Activated CD8-positive, alpha-beta memory T cell treated with anti-CD3 and anti-CD28 coated beads, Interleukin-2, amount 10 ng/mL, durations not matched to agents 7 days and 5 days (primary cell): ENCODE measurements at regions not wholly inside any gene's neighbourhood (a gene's known extent, or its start where the extent isn't known, plus 50 kb on each side); places are given as distances from the start of the nearest gene placed in this dataset.

Source experiments
- ATAC-seq: fragments of 150-1000 bp; cut with Tn5 transposase; one replicate; pipeline ENCODE4 v1.10.0; 2021; ENCODE audit warnings: moderate library complexity
- CTCF ChIA-PET: fragments of 350-600 bp; sonication (Branson Sonifier 250); formaldehyde crosslinking; loops from one replicate; lab custom pipeline; 2021; ENCODE audit warnings: antibody characterized with exemption; lab: Charles Lee
- DNase-seq: peaks from one replicate; pipeline ENCODE4 v3.0.0-alpha.2; 2020
- H3K27ac Mint-ChIP-seq: one replicate; pipeline ENCODE4 v1.8.0; 2021; ENCODE audit warnings: mild to moderate bottlenecking, mixed read lengths
- H3K27me3 Mint-ChIP-seq: one replicate; pipeline ENCODE4 v1.8.0; 2021; ENCODE audit warnings: mixed read lengths
- H3K36me3 Mint-ChIP-seq: one replicate; pipeline ENCODE4 v1.8.0; 2021; ENCODE audit warnings: mild to moderate bottlenecking, mixed read lengths
- H3K4me1 Mint-ChIP-seq: one replicate; pipeline ENCODE4 v1.8.0; 2021; ENCODE audit warnings: mixed read lengths
- H3K4me3 Mint-ChIP-seq: one replicate; pipeline ENCODE4 v1.8.0; 2021; ENCODE audit warnings: mild to moderate bottlenecking, moderate library complexity, mixed read lengths
- H3K9me3 Mint-ChIP-seq: one replicate; pipeline ENCODE4 v1.8.0; 2022; ENCODE audit warnings: low read depth, mixed read lengths

DNA sequence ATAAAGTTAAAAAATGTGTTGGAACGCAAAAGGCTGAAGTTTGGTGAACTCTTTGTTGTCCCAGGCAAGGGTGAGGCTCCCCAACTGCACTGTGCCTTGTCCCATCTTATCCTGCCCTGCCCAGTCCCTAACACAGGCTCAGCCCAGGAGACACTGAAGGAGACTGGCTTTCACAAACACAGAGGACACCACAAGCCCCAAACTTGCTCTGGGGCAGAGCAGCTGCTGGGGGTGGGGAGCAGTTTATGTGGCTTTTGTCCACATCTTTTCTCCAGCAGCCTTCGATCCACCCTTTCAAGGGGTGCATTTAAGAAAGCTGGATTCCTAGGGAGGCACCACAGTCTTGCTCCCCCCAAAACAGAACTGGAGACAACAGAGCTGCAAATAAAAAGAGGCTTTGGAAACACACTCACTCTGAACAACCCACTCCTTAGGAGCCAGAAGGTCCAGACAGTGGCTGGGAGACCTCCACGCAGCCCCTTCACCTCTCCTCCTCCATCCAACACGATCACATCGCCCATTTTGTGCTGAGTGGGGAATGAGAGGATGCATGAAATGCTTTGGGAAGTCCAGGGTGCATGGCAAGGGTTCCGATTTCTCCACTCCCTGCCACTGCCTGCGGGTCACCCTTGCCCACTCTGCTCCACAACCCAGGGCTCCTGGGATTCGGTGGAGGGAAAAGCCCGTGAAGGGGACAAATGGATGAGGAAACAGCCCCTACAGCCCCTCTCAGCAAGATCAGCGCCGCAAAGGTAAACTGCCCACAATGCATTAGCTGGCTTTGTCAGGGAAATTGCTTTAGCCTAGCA is 260.5 kb upstream of the TLE3 start:
- ATAC-seq, result no peak
- H3K27me3 Mint-ChIP-seq, result peaks cover 3% of the 10 kb centered on the region

DNA sequence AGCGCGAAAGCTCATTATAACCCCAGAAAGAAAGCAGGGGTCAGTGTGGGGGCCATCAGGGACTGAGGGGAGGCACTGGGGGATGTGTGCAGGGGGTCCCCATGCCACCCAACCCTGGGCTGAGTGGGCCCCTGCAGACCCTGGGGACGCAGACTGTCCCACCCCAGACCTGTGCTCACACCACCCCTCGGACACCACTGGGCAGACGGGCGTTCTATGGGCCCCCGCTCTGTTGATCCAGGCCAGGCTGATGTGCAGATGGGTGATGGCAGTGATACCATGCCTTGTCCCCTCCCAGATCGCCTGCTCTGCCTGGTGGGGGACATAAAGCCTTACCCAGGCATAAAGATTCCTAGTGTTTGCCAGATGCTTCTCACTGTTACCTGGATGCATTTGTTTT is 259.7 kb upstream of the TLE3 start:
- Mint-ChIP-seq H3K27ac (no peak overlapping the region), H3K36me3 (no peaks in the 10 kb centered on the region), H3K27me3 (peaks cover 5% of the 10 kb centered on the region), H3K4me1 (no peaks in the 10 kb centered on the region), H3K9me3 (no peaks in the 10 kb centered on the region), H3K4me3 (no peak overlapping the region)
- CTCF ChIA-PET, result no interaction called here
- DNase-seq, result no peak
- no peak for ATAC-seq

More for the DNA sequence above, 260.5 kb upstream of the TLE3 start:
- H3K4me1 Mint-ChIP-seq, result no peaks in the 10 kb centered on the region
- H3K27ac Mint-ChIP-seq, result no peak overlapping the region
- H3K4me3 Mint-ChIP-seq, result no peak overlapping the region
- H3K9me3 Mint-ChIP-seq, result no peaks in the 10 kb centered on the region
- no peaks in the 10 kb centered on the region for H3K36me3 Mint-ChIP-seq
- CTCF ChIA-PET, result no interaction called here
- DNase-seq, result no peak

DNA sequence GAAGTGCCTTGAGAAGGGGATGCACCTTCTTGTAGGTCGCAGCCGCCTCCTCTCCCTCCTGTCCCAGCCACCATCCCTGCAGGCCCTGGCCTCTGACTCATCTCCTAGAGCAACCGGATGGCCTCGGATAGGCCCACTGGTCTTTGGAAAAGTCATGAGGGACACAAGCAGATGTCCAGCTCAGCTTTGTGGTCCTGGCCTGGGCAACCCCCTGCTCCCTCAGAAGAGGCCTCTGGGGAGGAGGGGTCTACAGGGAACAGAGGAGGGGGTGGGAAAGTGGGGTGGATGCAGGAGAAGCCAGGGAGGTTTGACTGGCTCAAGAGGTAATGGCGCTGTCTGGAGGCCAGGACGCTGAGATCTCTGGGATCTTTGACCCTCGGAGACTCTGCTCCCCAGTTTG is 259.2 kb upstream of the TLE3 start:
- Mint-ChIP-seq H3K36me3 (no peaks in the 10 kb centered on the region), H3K9me3 (no peaks in the 10 kb centered on the region), H3K27ac (no peak overlapping the region), H3K4me3 (no peak overlapping the region), H3K27me3 (peaks cover 5% of the 10 kb centered on the region), H3K4me1 (no peaks in the 10 kb centered on the region)
- no peak for ATAC-seq
- CTCF ChIA-PET, result no interaction called here
- no peak for DNase-seq

DNA sequence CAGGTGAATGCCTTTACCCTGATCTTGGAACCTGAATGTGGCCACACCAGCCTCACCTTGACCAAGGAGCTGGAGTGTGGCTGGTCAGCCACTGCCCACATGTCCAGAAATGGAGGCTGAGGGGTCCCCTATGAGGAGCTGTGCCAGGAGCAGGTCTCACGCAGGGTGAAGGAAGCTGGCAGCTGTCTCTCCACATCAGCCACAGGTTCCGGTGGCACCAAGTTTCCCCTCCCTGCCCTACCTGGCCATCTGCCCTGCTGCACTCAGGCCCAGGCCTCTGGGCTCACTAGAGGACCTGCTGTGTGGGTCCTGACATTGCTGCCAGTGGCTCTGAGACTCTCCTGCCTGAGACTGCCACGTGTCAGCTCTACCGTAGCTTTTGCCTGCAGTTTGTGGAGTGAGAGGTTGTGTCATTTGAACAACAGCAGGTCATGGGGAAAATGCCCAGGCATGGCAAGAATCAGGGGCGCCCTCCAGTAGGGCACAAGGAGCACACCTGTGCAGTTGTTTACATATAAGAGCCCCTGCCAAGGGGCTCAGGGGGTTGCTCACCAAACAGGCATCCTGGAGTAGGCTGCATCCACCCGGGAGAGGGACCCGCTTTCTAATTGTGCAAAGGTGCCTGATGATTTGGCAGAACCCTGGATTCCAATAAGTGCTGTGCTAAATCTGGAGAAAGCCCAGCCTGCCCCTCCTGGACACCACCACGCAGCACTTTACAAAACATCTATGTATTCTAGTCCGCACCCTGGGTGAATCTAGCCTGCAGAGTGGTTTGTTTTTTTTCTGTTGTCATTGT is 258.5 kb upstream of the TLE3 start:
- H3K9me3 Mint-ChIP-seq, result no peaks in the 10 kb centered on the region
- H3K4me1 Mint-ChIP-seq, result no peaks in the 10 kb centered on the region
- CTCF ChIA-PET, result no interaction called here
- H3K27ac Mint-ChIP-seq, result no peak overlapping the region
- H3K4me3 Mint-ChIP-seq, result no peak overlapping the region
- DNase-seq (no peak), ATAC-seq (no peak)
- H3K27me3 Mint-ChIP-seq, result peaks cover 10% of the 10 kb centered on the region
- no peaks in the 10 kb centered on the region for H3K36me3 Mint-ChIP-seq

DNA sequence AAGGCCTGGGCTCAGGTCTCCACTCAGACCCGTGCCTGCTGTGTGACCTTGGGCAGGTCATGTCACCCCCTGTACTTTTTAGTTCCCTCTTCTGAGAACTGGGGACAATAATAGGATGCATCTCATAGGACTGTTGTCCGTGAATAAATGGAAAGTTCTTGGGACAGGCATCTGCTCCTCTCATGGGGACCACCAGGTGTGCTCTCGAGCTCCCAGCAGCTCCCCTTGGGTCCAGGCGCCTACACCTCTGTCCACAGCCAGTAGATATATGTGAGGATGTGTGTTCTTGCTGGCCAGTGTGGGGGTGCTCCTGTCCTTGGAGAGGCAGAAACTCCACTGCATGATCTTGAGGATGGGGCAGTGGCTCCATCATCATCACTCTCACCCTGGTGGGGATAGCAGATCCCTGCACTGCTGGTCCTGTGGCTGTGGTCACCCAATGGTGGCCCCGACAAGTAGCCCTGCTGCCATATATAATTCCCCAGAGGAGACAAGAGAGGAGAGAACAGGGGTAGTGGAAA is 257.6 kb upstream of the TLE3 start:
- Mint-ChIP-seq H3K9me3 (no peaks in the 10 kb centered on the region), H3K4me1 (no peaks in the 10 kb centered on the region), H3K36me3 (no peaks in the 10 kb centered on the region), H3K27ac (no peak overlapping the region), H3K27me3 (peaks cover 16% of the 10 kb centered on the region), H3K4me3 (no peak overlapping the region)
- ATAC-seq, result no peak
- no peak for DNase-seq
- CTCF ChIA-PET, result no interaction called here

DNA sequence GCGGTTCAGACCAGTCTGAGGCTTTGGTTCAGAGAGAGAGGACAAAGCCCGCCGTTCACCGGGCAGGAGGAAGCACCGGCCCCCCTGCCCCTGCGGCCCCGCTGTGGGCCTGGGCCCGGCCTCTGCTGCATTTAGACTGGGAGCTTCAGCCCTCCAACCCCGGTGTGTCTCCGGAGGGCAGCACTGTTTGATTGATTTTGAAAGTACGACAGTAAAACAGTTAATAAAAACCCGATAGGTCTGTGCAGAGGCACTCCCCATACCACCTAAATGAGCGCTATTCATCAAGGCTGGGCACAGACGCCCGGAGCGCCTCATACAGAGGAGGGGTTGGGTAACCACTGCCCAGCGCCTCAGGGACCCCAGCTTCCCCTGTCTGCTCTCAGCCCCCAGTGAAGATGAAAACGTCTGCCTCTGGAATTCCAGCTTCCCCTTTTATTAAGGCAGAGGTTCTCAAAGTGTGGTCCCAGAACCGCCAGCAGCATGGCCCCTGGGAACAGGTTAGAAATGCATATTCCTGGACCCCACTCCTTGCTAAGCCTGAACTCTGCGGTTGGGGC is 256.7 kb upstream of the TLE3 start:
- Mint-ChIP-seq H3K36me3 (no peaks in the 10 kb centered on the region), H3K27me3 (peaks cover 20% of the 10 kb centered on the region), H3K9me3 (no peaks in the 10 kb centered on the region), H3K4me1 (no peaks in the 10 kb centered on the region), H3K4me3 (no peak overlapping the region), H3K27ac (no peak overlapping the region)
- ATAC-seq (no peak), DNase-seq (no peak)
- CTCF ChIA-PET, result no interaction called here

DNA sequence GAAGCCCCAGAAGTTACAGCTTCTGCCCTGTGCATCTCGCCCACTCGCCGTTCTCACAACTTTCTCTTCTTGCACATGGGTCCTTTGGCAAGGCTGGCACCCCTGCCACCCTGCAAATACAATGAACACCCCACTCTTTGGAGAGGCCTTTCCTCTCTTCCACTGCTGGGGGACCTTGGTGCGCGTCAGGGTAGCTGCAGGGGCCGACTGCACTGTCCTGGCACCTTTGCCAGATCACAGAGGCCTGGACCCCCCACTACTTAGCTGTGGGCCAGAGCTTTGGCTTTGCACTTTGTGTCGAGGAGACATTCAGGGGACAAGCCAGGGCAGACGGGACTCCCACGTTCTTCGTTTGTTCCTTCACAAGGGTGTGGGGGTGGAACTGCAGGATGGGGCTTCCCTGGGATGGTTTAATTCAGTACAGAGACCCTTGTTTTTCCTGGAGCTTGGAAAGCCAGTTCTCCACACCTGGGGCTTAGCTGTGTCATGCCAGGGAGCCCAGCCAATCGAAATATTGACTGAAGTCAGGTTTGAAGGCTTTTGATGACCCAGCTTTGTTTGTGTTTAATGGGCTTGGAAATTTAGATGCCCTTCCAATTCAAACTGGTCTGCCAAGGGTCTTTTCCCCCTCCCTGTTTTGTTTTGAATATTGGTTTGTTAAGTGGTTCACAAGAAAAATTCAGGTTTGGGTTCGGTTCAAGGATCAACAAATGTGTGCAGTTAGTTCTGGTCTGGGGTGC is 256.1 kb upstream of the TLE3 start:
- H3K27me3 Mint-ChIP-seq, result peaks cover 27% of the 10 kb centered on the region
- H3K27ac Mint-ChIP-seq, result no peak overlapping the region
- ATAC-seq, result no peak
- no peaks in the 10 kb centered on the region for H3K9me3 Mint-ChIP-seq
- no peaks in the 10 kb centered on the region for H3K36me3 Mint-ChIP-seq
- DNase-seq, result no peak
- no peak overlapping the region for H3K4me3 Mint-ChIP-seq
- CTCF ChIA-PET, result no interaction called here
- no peaks in the 10 kb centered on the region for H3K4me1 Mint-ChIP-seq

DNA sequence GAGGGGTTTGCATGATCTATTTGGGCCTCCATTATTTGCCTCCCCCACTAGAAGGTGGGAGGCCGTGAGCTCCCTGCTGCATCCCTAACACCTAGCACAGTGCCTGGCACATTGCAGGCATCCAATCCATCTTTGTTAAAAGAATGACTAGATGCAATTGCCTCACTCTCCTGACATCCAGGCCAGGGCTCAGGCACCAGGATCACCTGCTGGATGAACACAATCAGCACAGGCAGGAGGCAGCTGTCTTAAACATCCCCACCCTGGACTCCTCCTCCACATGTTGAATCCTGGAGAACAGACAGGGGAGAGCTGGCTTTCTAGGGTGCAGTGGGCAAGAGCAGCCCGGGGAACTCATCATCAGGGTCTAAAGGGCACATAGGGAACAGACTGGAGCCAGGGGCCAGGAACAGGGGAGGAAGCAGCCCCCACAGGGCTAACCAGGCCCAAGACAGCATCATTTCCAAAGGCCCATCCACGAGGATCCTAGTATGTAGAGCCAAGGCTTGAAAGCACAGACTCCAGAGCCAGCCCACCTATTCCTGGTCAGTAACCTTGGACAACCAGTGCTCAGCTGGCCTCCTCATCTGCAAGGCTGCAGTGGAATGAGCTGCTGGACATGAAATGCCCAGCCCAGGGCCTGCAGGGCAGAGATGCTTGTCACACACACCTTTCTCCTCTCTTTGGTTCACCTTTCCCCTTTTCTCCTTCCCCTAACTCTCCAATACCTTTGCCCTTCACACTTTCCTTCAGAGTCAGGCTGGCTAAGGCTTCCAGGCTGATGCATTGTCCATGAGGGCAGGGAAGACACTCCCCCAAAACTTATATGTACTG is 254.4 kb upstream of the TLE3 start:
- ATAC-seq, result no peak
- Mint-ChIP-seq H3K9me3 (no peaks in the 10 kb centered on the region), H3K4me3 (no peak overlapping the region), H3K4me1 (no peaks in the 10 kb centered on the region), H3K27me3 (peaks cover 39% of the 10 kb centered on the region), H3K27ac (no peak overlapping the region), H3K36me3 (no peaks in the 10 kb centered on the region)
- CTCF ChIA-PET, result no interaction called here
- no peak for DNase-seq

DNA sequence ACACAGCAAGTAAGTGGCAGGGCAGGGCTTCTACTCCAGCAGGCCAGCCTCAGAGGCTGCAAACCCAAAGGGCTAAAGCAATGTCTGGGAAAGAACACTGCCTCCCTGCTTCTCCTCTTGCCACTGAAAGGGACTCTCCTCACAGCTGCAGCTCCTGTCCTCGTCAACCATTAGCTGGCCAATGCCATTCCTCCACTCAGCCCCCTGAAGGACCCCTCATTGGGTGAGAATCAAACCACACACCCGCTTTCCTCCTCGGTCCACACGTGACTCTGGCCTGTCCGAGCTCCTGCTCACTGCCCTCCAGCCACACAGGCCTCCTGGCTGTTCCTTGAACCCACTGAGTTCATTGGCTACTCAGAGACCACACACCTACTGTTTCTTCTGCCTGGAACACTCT is 253.7 kb upstream of the TLE3 start:
- H3K4me1 Mint-ChIP-seq, result no peaks in the 10 kb centered on the region
- no peak overlapping the region for H3K27ac Mint-ChIP-seq
- ATAC-seq (no peak), DNase-seq (no peak)
- no peaks in the 10 kb centered on the region for H3K36me3 Mint-ChIP-seq
- H3K9me3 Mint-ChIP-seq, result no peaks in the 10 kb centered on the region
- no peak overlapping the region for H3K4me3 Mint-ChIP-seq
- H3K27me3 Mint-ChIP-seq, result peaks cover 40% of the 10 kb centered on the region
- CTCF ChIA-PET, result no interaction called here

DNA sequence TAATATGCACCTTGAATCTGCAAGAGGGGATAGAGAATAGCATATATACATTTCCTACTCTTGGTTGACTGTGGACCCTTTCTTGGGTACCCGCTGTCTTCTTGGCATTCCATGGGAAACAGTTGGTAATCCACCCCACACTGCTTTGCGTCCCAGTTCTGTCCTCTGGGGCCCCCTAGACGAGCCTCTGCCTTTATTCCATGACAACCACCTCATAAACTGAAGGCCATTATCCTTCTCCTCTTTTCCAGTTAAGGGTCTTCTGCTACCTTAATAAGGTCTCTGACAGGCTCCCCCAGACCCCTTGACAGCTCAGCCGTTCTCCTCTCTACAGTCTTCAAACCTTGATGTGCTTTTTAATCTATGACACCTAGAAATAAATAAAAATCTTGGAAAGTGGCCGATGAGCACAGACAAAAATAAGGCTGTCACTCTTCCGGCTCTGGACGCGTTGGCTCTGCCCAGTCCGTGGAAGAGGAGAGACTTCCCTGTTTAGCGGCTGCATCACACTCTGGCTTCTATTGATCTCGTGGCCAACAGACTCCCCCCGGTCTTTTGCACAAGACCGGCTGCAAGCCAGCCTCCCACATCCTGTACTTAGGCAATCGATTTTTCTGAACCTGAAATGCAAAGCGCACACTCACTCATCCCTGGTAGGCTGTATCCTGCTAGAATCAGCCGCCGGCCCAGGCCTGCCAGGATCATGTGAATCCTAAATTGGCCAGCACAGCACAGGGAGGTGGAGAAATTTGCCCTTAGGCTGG is 251.0 kb upstream of the TLE3 start:
- Mint-ChIP-seq H3K4me1 (no peaks in the 10 kb centered on the region), H3K27me3 (peaks cover 37% of the 10 kb centered on the region), H3K27ac (no peak overlapping the region), H3K36me3 (no peaks in the 10 kb centered on the region), H3K4me3 (no peak overlapping the region), H3K9me3 (no peaks in the 10 kb centered on the region)
- CTCF ChIA-PET, result no interaction called here
- DNase-seq, result no peak
- ATAC-seq, result no peak

DNA sequence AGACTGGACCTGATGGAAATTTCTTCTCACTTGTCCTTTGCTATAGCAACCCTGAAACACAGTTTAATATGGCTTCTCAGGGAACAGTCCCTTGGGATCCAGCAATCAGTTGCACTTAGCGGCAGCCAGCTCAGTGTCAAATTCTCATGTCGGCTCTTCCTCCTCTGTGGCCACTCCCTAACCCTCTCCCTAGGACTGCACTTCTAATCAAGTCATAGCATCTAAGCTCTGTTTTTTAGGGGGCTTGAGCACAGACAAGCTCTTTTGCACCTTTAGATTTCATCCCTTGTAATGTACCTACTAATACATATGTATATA is 250.5 kb upstream of the TLE3 start:
- Mint-ChIP-seq H3K4me1 (no peaks in the 10 kb centered on the region), H3K36me3 (no peaks in the 10 kb centered on the region), H3K27me3 (peaks cover 37% of the 10 kb centered on the region), H3K4me3 (no peak overlapping the region), H3K9me3 (no peaks in the 10 kb centered on the region), H3K27ac (no peak overlapping the region)
- CTCF ChIA-PET, result no interaction called here
- no peak for ATAC-seq
- DNase-seq, result no peak
